ENCODE measurements at regions not wholly inside any gene's neighbourhood (a gene's known extent, or its start where the extent isn't known, plus 50 kb on each side); places are given as distances from the start of the nearest gene placed in this dataset.

DNA sequence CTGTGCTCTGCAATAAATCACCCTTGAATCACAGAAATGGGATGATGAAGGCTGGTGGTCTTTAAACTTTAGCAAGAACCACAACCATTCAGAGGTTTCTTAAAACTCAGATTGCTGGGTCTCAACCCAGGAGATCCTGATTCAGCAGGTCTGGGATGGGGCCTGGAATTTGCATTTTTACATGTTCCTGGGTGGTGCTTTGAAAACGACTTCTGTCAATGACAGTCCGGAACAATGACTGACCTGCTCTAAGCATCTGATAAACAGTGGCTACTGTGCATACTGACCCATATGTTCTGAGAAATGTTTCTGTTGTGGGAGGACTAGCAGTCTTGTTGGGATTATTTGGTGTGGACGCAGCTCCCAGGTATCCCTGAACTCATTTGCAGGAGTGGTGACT, 92.7 kb downstream of the GADD45G start:
- Histone ChIP-seq H3K9me2 (replicated peaks; ENCODE audit: insufficient read depth, low read length) (no peaks in the 10 kb centered on the region), H3K4me3 (ENCODE audit: low read length) (no peak overlapping the region), H3K36me3 (replicated peaks; ENCODE audit: insufficient read depth, low read length) (no peaks in the 10 kb centered on the region), H4K20me1 (ENCODE audit: insufficient read depth, low read length) (no peaks in the 10 kb centered on the region), H3F3A (ENCODE audit: insufficient read depth, low read length) (no peaks in the 10 kb centered on the region), H3K4me1 (ENCODE audit: low read length) (no peaks in the 10 kb centered on the region), H3K9me3 (replicated peaks; ENCODE audit: insufficient read depth, low read length) (no peaks in the 10 kb centered on the region), H3K79me2 (ENCODE audit: low read length) (no peaks in the 10 kb centered on the region), H3K27me3 (replicated peaks; ENCODE audit: insufficient read depth, low read length) (peaks cover 13% of the 10 kb centered on the region; the same call in 1 of the 2 replicates), H2AFZ (ENCODE audit: low read length) (no peak overlapping the region), H3K4me2 (ENCODE audit: low read depth, low read length) (no peak overlapping the region), H3K27ac (ENCODE audit: low read length) (no peak overlapping the region), H3K9ac (ENCODE audit: low read length) (no peak overlapping the region)
- TF ChIP-seq EZH2phosphoT487 (IDR thresholded peaks at IDR 0.05; ENCODE audit: low read length) (no peak), EZH2 (optimal IDR thresholded peaks at IDR 0.05; ENCODE audit: low read depth, low read length) (no peak)
- TF ChIP-seq, protein P1, sequence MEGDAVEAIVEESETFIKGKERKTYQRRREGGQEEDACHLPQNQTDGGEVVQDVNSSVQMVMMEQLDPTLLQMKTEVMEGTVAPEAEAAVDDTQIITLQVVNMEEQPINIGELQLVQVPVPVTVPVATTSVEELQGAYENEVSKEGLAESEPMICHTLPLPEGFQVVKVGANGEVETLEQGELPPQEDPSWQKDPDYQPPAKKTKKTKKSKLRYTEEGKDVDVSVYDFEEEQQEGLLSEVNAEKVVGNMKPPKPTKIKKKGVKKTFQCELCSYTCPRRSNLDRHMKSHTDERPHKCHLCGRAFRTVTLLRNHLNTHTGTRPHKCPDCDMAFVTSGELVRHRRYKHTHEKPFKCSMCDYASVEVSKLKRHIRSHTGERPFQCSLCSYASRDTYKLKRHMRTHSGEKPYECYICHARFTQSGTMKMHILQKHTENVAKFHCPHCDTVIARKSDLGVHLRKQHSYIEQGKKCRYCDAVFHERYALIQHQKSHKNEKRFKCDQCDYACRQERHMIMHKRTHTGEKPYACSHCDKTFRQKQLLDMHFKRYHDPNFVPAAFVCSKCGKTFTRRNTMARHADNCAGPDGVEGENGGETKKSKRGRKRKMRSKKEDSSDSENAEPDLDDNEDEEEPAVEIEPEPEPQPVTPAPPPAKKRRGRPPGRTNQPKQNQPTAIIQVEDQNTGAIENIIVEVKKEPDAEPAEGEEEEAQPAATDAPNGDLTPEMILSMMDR (IDR thresholded peaks at IDR 0.05; ENCODE audit: low read length), result no peak
- DNase-seq, result no peak

DNA sequence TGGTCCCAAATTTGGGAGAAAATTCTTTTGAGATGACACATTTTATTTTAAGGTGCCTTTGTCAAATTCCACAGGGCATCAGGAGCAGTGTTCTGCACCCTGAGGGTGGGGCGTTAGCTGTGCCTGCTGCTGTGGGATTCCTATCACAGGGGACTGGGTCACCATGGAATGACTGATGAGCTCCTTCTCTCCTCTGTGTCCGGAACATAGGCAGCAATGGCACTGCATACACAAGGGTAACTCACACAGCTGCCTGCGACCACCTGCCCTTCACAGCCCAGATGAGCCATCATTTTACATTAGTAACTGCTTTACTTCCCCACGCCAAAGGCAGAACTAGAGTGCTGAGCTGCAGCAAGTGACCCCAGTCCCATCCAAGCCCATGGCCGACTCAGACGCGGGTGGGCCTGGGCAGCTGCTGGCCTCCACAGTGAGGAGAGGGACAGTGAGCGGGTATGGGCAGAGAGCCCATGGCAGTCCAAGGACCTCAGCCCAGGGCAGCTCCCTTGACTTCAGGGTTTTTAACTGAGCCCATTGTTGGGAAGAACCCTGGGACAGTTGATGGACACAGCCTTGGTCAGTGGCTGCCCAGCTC, 93.7 kb downstream of the GADD45G start:
- Histone ChIP-seq H3K4me3 (ENCODE audit: low read length) (no peak overlapping the region), H3K36me3 (replicated peaks; ENCODE audit: insufficient read depth, low read length) (no peaks in the 10 kb centered on the region), H3K4me1 (ENCODE audit: low read length) (no peaks in the 10 kb centered on the region), H3K27me3 (replicated peaks; ENCODE audit: insufficient read depth, low read length) (peaks cover 6% of the 10 kb centered on the region; the same call in 1 of the 2 replicates), H3K9me2 (replicated peaks; ENCODE audit: insufficient read depth, low read length) (no peaks in the 10 kb centered on the region), H3K9me3 (replicated peaks; ENCODE audit: insufficient read depth, low read length) (no peaks in the 10 kb centered on the region), H2AFZ (ENCODE audit: low read length) (no peak overlapping the region), H4K20me1 (ENCODE audit: insufficient read depth, low read length) (no peaks in the 10 kb centered on the region), H3K27ac (ENCODE audit: low read length) (no peak overlapping the region), H3K4me2 (ENCODE audit: low read depth, low read length) (no peak overlapping the region), H3F3A (ENCODE audit: insufficient read depth, low read length) (no peaks in the 10 kb centered on the region), H3K79me2 (ENCODE audit: low read length) (no peaks in the 10 kb centered on the region), H3K9ac (ENCODE audit: low read length) (no peak overlapping the region)
- TF ChIP-seq, protein P1 (IDR thresholded peaks at IDR 0.05; ENCODE audit: low read length), result no peak
- no peak for TF ChIP-seq EZH2 (optimal IDR thresholded peaks at IDR 0.05; ENCODE audit: low read depth, low read length)
- TF ChIP-seq EZH2phosphoT487 (IDR thresholded peaks at IDR 0.05; ENCODE audit: low read length), result no peak
- DNase-seq, result no peak

DNA sequence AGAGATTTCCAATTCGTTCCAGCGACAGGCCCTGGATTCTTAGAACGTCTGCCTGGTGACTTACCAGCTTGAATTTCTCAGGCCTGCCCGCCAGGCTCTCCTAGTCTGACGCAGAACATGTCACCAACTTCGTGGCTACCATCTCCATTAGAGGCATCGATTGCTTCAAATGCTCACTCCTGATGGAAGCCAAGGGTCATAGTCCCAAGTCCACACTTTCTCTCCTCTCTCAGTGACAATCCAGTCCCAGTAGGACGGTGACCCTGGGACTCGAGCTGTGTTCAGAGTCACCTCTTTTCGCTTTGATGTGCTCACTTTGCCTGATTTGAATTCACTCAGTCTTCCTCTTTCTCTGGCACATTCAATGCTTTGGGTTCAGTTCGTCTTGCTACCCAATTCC, 94.8 kb downstream of the GADD45G start:
- Histone ChIP-seq H4K20me1 (ENCODE audit: insufficient read depth, low read length) (no peaks in the 10 kb centered on the region), H3F3A (ENCODE audit: insufficient read depth, low read length) (no peaks in the 10 kb centered on the region), H3K27me3 (replicated peaks; ENCODE audit: insufficient read depth, low read length) (no peaks in the 10 kb centered on the region; the same call in 1 of the 2 replicates), H3K27ac (ENCODE audit: low read length) (no peak overlapping the region), H2AFZ (ENCODE audit: low read length) (no peak overlapping the region), H3K9me3 (replicated peaks; ENCODE audit: insufficient read depth, low read length) (no peaks in the 10 kb centered on the region), H3K4me1 (ENCODE audit: low read length) (no peaks in the 10 kb centered on the region), H3K79me2 (ENCODE audit: low read length) (no peaks in the 10 kb centered on the region), H3K9me2 (replicated peaks; ENCODE audit: insufficient read depth, low read length) (no peaks in the 10 kb centered on the region), H3K36me3 (replicated peaks; ENCODE audit: insufficient read depth, low read length) (no peaks in the 10 kb centered on the region), H3K4me3 (ENCODE audit: low read length) (no peak overlapping the region), H3K9ac (ENCODE audit: low read length) (no peak overlapping the region), H3K4me2 (ENCODE audit: low read depth, low read length) (no peak overlapping the region)
- TF ChIP-seq, protein P1 (IDR thresholded peaks at IDR 0.05; ENCODE audit: low read length), result no peak
- TF ChIP-seq EZH2 (optimal IDR thresholded peaks at IDR 0.05; ENCODE audit: low read depth, low read length) (no peak), EZH2phosphoT487 (IDR thresholded peaks at IDR 0.05; ENCODE audit: low read length) (no peak)
- no peak for DNase-seq
